ENCODE measurements at regions not wholly inside any gene's neighbourhood (a gene's known extent, or its start where the extent isn't known, plus 50 kb on each side); places are given as distances from the start of the nearest gene placed in this dataset.
A peak's percentile ranks its signal among the peaks of the same experiment; 100 is the strongest.
"Not testable (repeated sequence)": the region's sequence is repeated elsewhere in the genome, so short reads cannot be mapped to it uniquely, and the experiment has no call there.

GRCh38 chr13:70235565-70235964 lies 127.3 kb upstream of the KLHL1 start:
- H3K4me1 ChIP-seq, result no peaks in the 10 kb centered on the region
- ATAC-seq (no peak), DNase-seq (no peak), FAIRE-seq (no peak)
- no peak overlapping the region for H3K4me3 ChIP-seq
- H3K9me3 ChIP-seq, result no peaks in the 10 kb centered on the region
- intact Hi-C loops (cut with DNase I), result no loop called here
- no peak for TF ChIP-seq CTCF (IDR thresholded peaks at IDR 0.05)
- H3K36me3 ChIP-seq, result no peaks in the 10 kb centered on the region
- H3K27ac ChIP-seq, result no peak overlapping the region
- no peaks in the 10 kb centered on the region for H3K27me3 ChIP-seq
- 61 to 64% methylated on average over 2 of the region's 2 CpGs for WGBS, 2 donors

GRCh38 chr13:70223911-70224310 lies 115.7 kb upstream of the KLHL1 start:
- 93 to 98% methylated on average over 6 of the region's 6 CpGs for WGBS, 2 donors
- H3K27me3 ChIP-seq, result no peaks in the 10 kb centered on the region
- intact Hi-C loops (cut with DNase I), result no loop called here
- no peak for TF ChIP-seq CTCF (IDR thresholded peaks at IDR 0.05)
- H3K4me1 ChIP-seq, result no peaks in the 10 kb centered on the region
- no peak overlapping the region for H3K4me3 ChIP-seq
- FAIRE-seq (no peak), DNase-seq (no peak), ATAC-seq (no peak)
- H3K36me3 ChIP-seq, result no peaks in the 10 kb centered on the region
- H3K9me3 ChIP-seq, result no peaks in the 10 kb centered on the region
- H3K27ac ChIP-seq, result no peak overlapping the region

- intact Hi-C loops (cut with DNase I), result no loop called here
- ATAC-seq, result no peak
- no peak for DNase-seq
- H3K27me3 ChIP-seq, result no peaks in the 10 kb centered on the region
- WGBS, 2 donors, result 83 to 87% methylated on average over 2 of the region's 2 CpGs
- no peaks in the 10 kb centered on the region for H3K9me3 ChIP-seq
- TF ChIP-seq CTCF (IDR thresholded peaks at IDR 0.05), result no peak
- no peaks in the 10 kb centered on the region for H3K4me1 ChIP-seq
- H3K4me3 ChIP-seq, result no peak overlapping the region
- no peaks in the 10 kb centered on the region for H3K36me3 ChIP-seq
- FAIRE-seq, result no peak
- H3K27ac ChIP-seq, result no peak overlapping the region
Observed at GRCh38 chr13:70222926-70223325, 114.7 kb upstream of the KLHL1 start.

- FAIRE-seq, result no peak
Observed at GRCh38 chr13:70218618-70219017, 110.4 kb upstream of the KLHL1 start.

GRCh38 chr13:70208968-70209367 lies 100.7 kb upstream of the KLHL1 start:
- H3K27ac ChIP-seq; ATAC-seq; H3K9me3 ChIP-seq; DNase-seq; H3K27me3 ChIP-seq; H3K4me1 ChIP-seq; H3K4me3 ChIP-seq; H3K36me3 ChIP-seq; FAIRE-seq; intact Hi-C loops (cut with DNase I): not testable (repeated sequence)
- 84% methylated on average over 11 of the region's 11 CpGs for WGBS, 2 donors

More at GRCh38 chr13:70218618-70219017, 110.4 kb upstream of the KLHL1 start:
- intact Hi-C loops (cut with DNase I), result no loop called here
- ATAC-seq (no peak), DNase-seq (no peak)
- no peaks in the 10 kb centered on the region for H3K9me3 ChIP-seq
- no peaks in the 10 kb centered on the region for H3K4me1 ChIP-seq
- TF ChIP-seq CTCF (IDR thresholded peaks at IDR 0.05), result no peak
- 93 to 98% methylated on average over 3 of the region's 3 CpGs for WGBS, 2 donors
- no peaks in the 10 kb centered on the region for H3K27me3 ChIP-seq
- H3K27ac ChIP-seq, result no peak overlapping the region
- H3K36me3 ChIP-seq, result no peaks in the 10 kb centered on the region
- no peak overlapping the region for H3K4me3 ChIP-seq

GRCh38 chr13:70206671-70207070 lies 98.4 kb upstream of the KLHL1 start:
- intact Hi-C loops (cut with DNase I), result no loop called here
- DNase-seq, result no peak

More at GRCh38 chr13:70206671-70207070, 98.4 kb upstream of the KLHL1 start:
- Histone ChIP-seq H3K4me1 (peaks cover 0 to 4% (median 0%) of the 10 kb centered on the region in 3 donors), H3K27me3 (no peaks in the 10 kb centered on the region), H3K9me3 (no peaks in the 10 kb centered on the region), H3K27ac (no peak overlapping the region), H3K36me3 (no peaks in the 10 kb centered on the region), H3K4me3 (no peak overlapping the region)
- TF ChIP-seq CTCF (IDR thresholded peaks at IDR 0.05), result no peak
- ATAC-seq (peak in 1 of 4 donors; percentile 27), FAIRE-seq (no peak)
